CD8-positive, alpha-beta memory T cell (primary cell): ENCODE measurements at regions not wholly inside any gene's neighbourhood (a gene's known extent, or its start where the extent isn't known, plus 50 kb on each side); places are given as distances from the start of the nearest gene placed in this dataset.

Source experiments
- CTCF ChIA-PET: fragments of 350-600 bp; sonication (Branson Sonifier 250); formaldehyde crosslinking; loops from one replicate; lab custom pipeline; 2021; ENCODE audit warnings: antibody characterized with exemption; lab: Charles Lee
- POLR2A ChIA-PET: fragments of 350-600 bp; sonication (Branson Sonifier 250); formaldehyde crosslinking; loops from one replicate; lab custom pipeline; 2021; ENCODE audit warnings: antibody characterized with exemption; lab: Charles Lee
- DNase-seq, 5 donors: peaks; one replicate each; pipeline versions ENCODE4 v3.0.0 to v3.0.0-alpha.2; 2020 to 2022; ENCODE audit warnings: mixed read lengths in 1 of 5
- H3K27ac ChIP-seq: one replicate; pipeline ENCODE4 v1.7.0; 2013; ENCODE audit warnings: low read depth, mild to moderate bottlenecking, low read length, moderate library complexity
- H3K27me3 ChIP-seq: 2 replicates; pipeline ENCODE4 v1.7.0; 2013; ENCODE audit warnings: low read length, mild to moderate bottlenecking; ENCODE audit not compliant: insufficient read depth, poor library complexity, severe bottlenecking
- H3K36me3 ChIP-seq: 2 replicates; pipeline ENCODE4 v1.7.0; 2013; ENCODE audit warnings: mild to moderate bottlenecking, low read length, moderate library complexity; ENCODE audit not compliant: insufficient read depth
- H3K4me1 ChIP-seq: 2 replicates; pipeline ENCODE4 v1.7.0; 2013; ENCODE audit warnings: mild to moderate bottlenecking, low read length, moderate library complexity; ENCODE audit not compliant: insufficient read depth
- H3K4me3 ChIP-seq: 2 replicates; pipeline ENCODE4 v1.7.0; 2013; ENCODE audit warnings: mild to moderate bottlenecking, low read length
- H3K9me3 ChIP-seq: 2 replicates; pipeline ENCODE4 v1.7.0; 2013; ENCODE audit warnings: mild to moderate bottlenecking, low read length
- H3K27ac Mint-ChIP-seq, 8 donors: one replicate each; pipeline ENCODE4 v1.8.0; 2020 to 2021; ENCODE audit warnings: mixed read lengths in 8 of 8, mild to moderate bottlenecking in 6 of 8, inconsistent platforms in 3 of 8, moderate library complexity in 3 of 8
- H3K27me3 Mint-ChIP-seq, 2 donors: one replicate each; pipeline ENCODE4 v1.8.0; 2020 to 2021; ENCODE audit warnings: mixed read lengths in 2 of 2, mild to moderate bottlenecking in 1 of 2, moderate library complexity in 1 of 2
- H3K36me3 Mint-ChIP-seq, 3 donors: one replicate each; pipeline ENCODE4 v1.8.0; 2020 to 2021; ENCODE audit warnings: mixed read lengths in 3 of 3, inconsistent platforms in 1 of 3, mild to moderate bottlenecking in 1 of 3
- H3K4me1 Mint-ChIP-seq, 3 donors: one replicate each; pipeline ENCODE4 v1.8.0; 2020 to 2021; ENCODE audit warnings: mixed read lengths in 3 of 3, inconsistent platforms in 1 of 3, mild to moderate bottlenecking in 1 of 3
- H3K4me3 Mint-ChIP-seq, 7 donors: one replicate each; pipeline ENCODE4 v1.8.0; 2020 to 2021; ENCODE audit warnings: mixed read lengths in 7 of 7, mild to moderate bottlenecking in 6 of 7, moderate library complexity in 4 of 7, inconsistent platforms in 2 of 7
- H3K9me3 Mint-ChIP-seq, 5 donors: one replicate each; pipeline ENCODE4 v1.8.0; 2020 to 2022; ENCODE audit warnings: mixed read lengths in 5 of 5, mild to moderate bottlenecking in 3 of 5, moderate library complexity in 2 of 5, inconsistent platforms in 1 of 5

- H3K4me3 ChIP-seq = no peak overlapping the region
- H3K9me3 Mint-ChIP-seq = peaks cover 0 to 8% (median 2%) of the 10 kb centered on the region in 5 donors
- H3K36me3 Mint-ChIP-seq = no peaks in the 10 kb centered on the region
- H3K4me1 ChIP-seq = no peaks in the 10 kb centered on the region
- H3K36me3 ChIP-seq = no peaks in the 10 kb centered on the region
- H3K27ac Mint-ChIP-seq = no peak overlapping the region
- ChIA-PET CTCF (no interaction called here), POLR2A (no interaction called here)
- no peaks in the 10 kb centered on the region for H3K27me3 Mint-ChIP-seq
- H3K27me3 ChIP-seq = no peaks in the 10 kb centered on the region
- H3K27ac ChIP-seq = no peak overlapping the region
- H3K4me1 Mint-ChIP-seq = no peaks in the 10 kb centered on the region
- no peak for DNase-seq
- no peak overlapping the region for H3K4me3 Mint-ChIP-seq
- H3K9me3 ChIP-seq = no peaks in the 10 kb centered on the region
These were observed 272.8 kb upstream of the SLC35B3 start for GRCh38 chr6:8707956-8708772.

- POLR2A ChIA-PET = no interaction called here
- CTCF ChIA-PET = no interaction called here
- no peak for DNase-seq
- H3K27me3 Mint-ChIP-seq = no peaks in the 10 kb centered on the region
- H3K9me3 ChIP-seq = no peaks in the 10 kb centered on the region
- no peak overlapping the region for H3K27ac Mint-ChIP-seq
- no peaks in the 10 kb centered on the region for H3K27me3 ChIP-seq
- peaks cover 0 to 5% (median 2%) of the 10 kb centered on the region in 5 donors for H3K9me3 Mint-ChIP-seq
- H3K4me1 Mint-ChIP-seq = no peaks in the 10 kb centered on the region
- no peak overlapping the region for H3K4me3 ChIP-seq
- no peak overlapping the region for H3K4me3 Mint-ChIP-seq
- no peak overlapping the region for H3K27ac ChIP-seq
- no peaks in the 10 kb centered on the region for H3K36me3 ChIP-seq
- H3K4me1 ChIP-seq = no peaks in the 10 kb centered on the region
- H3K36me3 Mint-ChIP-seq = no peaks in the 10 kb centered on the region
These were observed 272.0 kb upstream of the SLC35B3 start for GRCh38 chr6:8707369-8707768.

- Histone ChIP-seq H3K27me3 (no peaks in the 10 kb centered on the region), H3K9me3 (no peaks in the 10 kb centered on the region), H3K36me3 (no peaks in the 10 kb centered on the region), H3K4me1 (no peaks in the 10 kb centered on the region), H3K4me3 (no peak overlapping the region), H3K27ac (no peak overlapping the region)
- peaks cover 0 to 1% of the 10 kb centered on the region in 2 donors for H3K27me3 Mint-ChIP-seq
- no peak overlapping the region for H3K4me3 Mint-ChIP-seq
- ChIA-PET POLR2A (no interaction called here), CTCF (no interaction called here)
- DNase-seq = no peak
- no peaks in the 10 kb centered on the region for H3K36me3 Mint-ChIP-seq
- H3K4me1 Mint-ChIP-seq = no peaks in the 10 kb centered on the region
- H3K27ac Mint-ChIP-seq = no peak overlapping the region
- H3K9me3 Mint-ChIP-seq = peaks cover 0 to 14% (median 6%) of the 10 kb centered on the region in 5 donors
These were observed 270.2 kb upstream of the SLC35B3 start for GRCh38 chr6:8705435-8706020.

- H3K27me3 Mint-ChIP-seq = peaks cover 0 to 1% of the 10 kb centered on the region in 2 donors
- no peak overlapping the region for H3K27ac Mint-ChIP-seq
- Histone ChIP-seq H3K36me3 (no peaks in the 10 kb centered on the region), H3K4me3 (no peak overlapping the region), H3K27me3 (no peaks in the 10 kb centered on the region), H3K9me3 (no peaks in the 10 kb centered on the region), H3K27ac (no peak overlapping the region), H3K4me1 (no peaks in the 10 kb centered on the region)
- H3K9me3 Mint-ChIP-seq = peaks cover 3 to 21% (median 9%) of the 10 kb centered on the region in 5 donors
- no peak overlapping the region for H3K4me3 Mint-ChIP-seq
- no peaks in the 10 kb centered on the region for H3K36me3 Mint-ChIP-seq
- ChIA-PET POLR2A (no interaction called here), CTCF (no interaction called here)
- no peaks in the 10 kb centered on the region for H3K4me1 Mint-ChIP-seq
- no peak for DNase-seq
These were observed 267.7 kb upstream of the SLC35B3 start for GRCh38 chr6:8703059-8703458.

GRCh38 chr6:8688821-8689220 is 253.5 kb upstream of the SLC35B3 start:
- POLR2A ChIA-PET = no interaction called here
- Mint-ChIP-seq H3K27ac (no peak overlapping the region), H3K9me3 (peaks cover 4 to 31% (median 10%) of the 10 kb centered on the region in 5 donors), H3K4me1 (no peaks in the 10 kb centered on the region), H3K4me3 (no peak overlapping the region), H3K36me3 (no peaks in the 10 kb centered on the region), H3K27me3 (no peaks in the 10 kb centered on the region)
- CTCF ChIA-PET = no interaction called here
- no peak for DNase-seq
- Histone ChIP-seq H3K36me3 (no peaks in the 10 kb centered on the region), H3K9me3 (no peaks in the 10 kb centered on the region), H3K4me1 (no peaks in the 10 kb centered on the region), H3K4me3 (no peak overlapping the region), H3K27me3 (no peaks in the 10 kb centered on the region), H3K27ac (no peak overlapping the region)

- ChIA-PET POLR2A (no interaction called here), CTCF (no interaction called here)
- peaks cover 3 to 19% (median 11%) of the 10 kb centered on the region in 5 donors for H3K9me3 Mint-ChIP-seq
- no peaks in the 10 kb centered on the region for H3K4me1 Mint-ChIP-seq
- H3K27ac Mint-ChIP-seq = no peak overlapping the region
- no peak overlapping the region for H3K27ac ChIP-seq
- no peaks in the 10 kb centered on the region for H3K36me3 Mint-ChIP-seq
- H3K4me1 ChIP-seq = no peaks in the 10 kb centered on the region
- H3K9me3 ChIP-seq = no peaks in the 10 kb centered on the region
- no peak for DNase-seq
- H3K27me3 Mint-ChIP-seq = peaks cover 0 to 2% of the 10 kb centered on the region in 2 donors
- H3K27me3 ChIP-seq = no peaks in the 10 kb centered on the region
- H3K36me3 ChIP-seq = no peaks in the 10 kb centered on the region
- no peak overlapping the region for H3K4me3 Mint-ChIP-seq
- H3K4me3 ChIP-seq = no peak overlapping the region
These were observed 250.7 kb upstream of the SLC35B3 start for GRCh38 chr6:8686077-8686476.

GRCh38 chr6:8683204-8683603 is 247.9 kb upstream of the SLC35B3 start:
- Mint-ChIP-seq H3K27ac (no peak overlapping the region), H3K4me3 (peak overlapping the region in 1 of 7 donors; percentile 22), H3K36me3 (no peaks in the 10 kb centered on the region), H3K9me3 (peaks cover 7 to 26% (median 14%) of the 10 kb centered on the region in 5 donors), H3K27me3 (peaks cover 0 to 2% of the 10 kb centered on the region in 2 donors), H3K4me1 (no peaks in the 10 kb centered on the region)
- no peak overlapping the region for H3K27ac ChIP-seq
- no peaks in the 10 kb centered on the region for H3K36me3 ChIP-seq
- H3K27me3 ChIP-seq = no peaks in the 10 kb centered on the region
- H3K9me3 ChIP-seq = no peaks in the 10 kb centered on the region
- H3K4me3 ChIP-seq = no peak overlapping the region
- ChIA-PET CTCF (no interaction called here), POLR2A (no interaction called here)
- DNase-seq = no peak
- H3K4me1 ChIP-seq = no peaks in the 10 kb centered on the region

GRCh38 chr6:8679823-8680222 is 244.5 kb upstream of the SLC35B3 start:
- H3K4me1 ChIP-seq = no peaks in the 10 kb centered on the region
- Mint-ChIP-seq H3K36me3 (peaks cover 0 to 5% (median 0%) of the 10 kb centered on the region in 3 donors), H3K4me1 (no peaks in the 10 kb centered on the region), H3K27ac (no peak overlapping the region), H3K27me3 (peaks cover 0 to 2% of the 10 kb centered on the region in 2 donors), H3K9me3 (peaks cover 14 to 30% (median 23%) of the 10 kb centered on the region in 5 donors), H3K4me3 (no peak overlapping the region)
- no peaks in the 10 kb centered on the region for H3K36me3 ChIP-seq
- DNase-seq = no peak
- H3K9me3 ChIP-seq = no peaks in the 10 kb centered on the region
- H3K4me3 ChIP-seq = no peak overlapping the region
- H3K27ac ChIP-seq = no peak overlapping the region
- ChIA-PET POLR2A (no interaction called here), CTCF (no interaction called here)
- H3K27me3 ChIP-seq = no peaks in the 10 kb centered on the region
